PC-3 (cell line): ENCODE measurements at regions not wholly inside any gene's neighbourhood (a gene's known extent, or its start where the extent isn't known, plus 50 kb on each side); places are given as distances from the start of the nearest gene placed in this dataset.
A peak's percentile ranks its signal among the peaks of the same experiment; 100 is the strongest.
"Not testable (repeated sequence)": the region's sequence is repeated elsewhere in the genome, so short reads cannot be mapped to it uniquely, and the experiment has no call there.

Source experiments
- ATAC-seq: fragments of 200-7000 bp; cut with Tn5 transposase; 2 replicates; pipeline ENCODE4 v1.9.1; 2020; ENCODE audit warnings: mild to moderate bottlenecking, moderate library complexity
- BruUV-seq: library from RNA; stranded (reverse); fragments of 400-500 nt; replicated peaks from 2 replicates; lab custom pipeline; 2021; lab: Mats Ljungman, UMichigan
- CTCF ChIA-PET: fragments of 300-600 bp; sonication (Branson Sonifier 250); formaldehyde crosslinking; loops from one replicate; lab custom pipeline; 2022; ENCODE audit warnings: antibody characterized with exemption; lab: Charles Lee
- POLR2A ChIA-PET: fragments of 300-600 bp; sonication (Branson Sonifier 250); formaldehyde crosslinking; loops from one replicate; lab custom pipeline; 2022; ENCODE audit warnings: antibody characterized with exemption; ENCODE audit not compliant: unreplicated experiment; lab: Charles Lee
- DNase-seq: peaks from one replicate; pipeline ENCODE4 v3.0.0-alpha.2; 2015
- H2AFZ ChIP-seq: fragments of 300-600 bp; sonication (generic); 2 replicates; pipeline ENCODE4 v1.6.0; 2016; ENCODE audit warnings: antibody characterized with exemption, low read length
- H3F3A ChIP-seq: fragments of 300-600 bp; sonication (generic); one replicate; pipeline ENCODE4 v1.6.0; 2017; ENCODE audit warnings: antibody characterized with exemption, low read length, control low read depth, mild to moderate bottlenecking; ENCODE audit not compliant: unreplicated experiment
- H3K27ac ChIP-seq: fragments of 300-600 bp; sonication (generic); 2 replicates; pipeline ENCODE4 v1.5.1; 2016; ENCODE audit warnings: mild to moderate bottlenecking, low read length
- H3K27me3 ChIP-seq: fragments of 300-600 bp; sonication (generic); 2 replicates; pipeline ENCODE4 v1.6.1; 2016; ENCODE audit warnings: low read length, mixed read lengths
- H3K36me3 ChIP-seq: fragments of 300-600 bp; sonication (generic); 2 replicates; pipeline ENCODE4 v1.6.1; 2016; ENCODE audit warnings: low read depth, mixed run types, low read length, mixed read lengths
- H3K4me1 ChIP-seq: fragments of 300-600 bp; sonication (generic); 2 replicates; pipeline ENCODE4 v1.5.1; 2016; ENCODE audit warnings: low read length; ENCODE audit not compliant: insufficient read depth
- H3K4me2 ChIP-seq: fragments of 300-600 bp; sonication (generic); 2 replicates; pipeline ENCODE4 v1.6.0; 2016; ENCODE audit warnings: low read length
- H3K4me3 ChIP-seq: fragments of 300-600 bp; sonication (generic); 2 replicates; pipeline ENCODE4 v1.5.1; 2016; ENCODE audit warnings: mild to moderate bottlenecking, low read length, mixed read lengths
- H3K79me2 ChIP-seq: fragments of 300-600 bp; sonication (generic); 2 replicates; pipeline ENCODE4 v1.6.1; 2017; ENCODE audit warnings: low read length, mixed read lengths
- H3K9ac ChIP-seq: fragments of 300-600 bp; sonication (generic); 2 replicates; pipeline ENCODE4 v1.6.0; 2016; ENCODE audit warnings: mild to moderate bottlenecking, low read length
- H3K9me2 ChIP-seq: fragments of 300-600 bp; sonication (generic); replicated peaks from 2 replicates; pipeline ENCODE4 v1.6.1; 2016; ENCODE audit warnings: mixed run types, low read length, mixed read lengths
- H3K9me3 ChIP-seq: fragments of 300-600 bp; sonication (generic); 2 replicates; pipeline ENCODE4 v1.6.1; 2016; ENCODE audit warnings: low read length, mixed read lengths
- H4K20me1 ChIP-seq: fragments of 300-600 bp; sonication (generic); 2 replicates; pipeline ENCODE4 v1.6.1; 2016; ENCODE audit warnings: low read length, mixed read lengths
- CTCF ChIP-seq: fragments of 300-600 bp; sonication (generic); conservative IDR thresholded peaks from 2 replicates; pipeline ENCODE4 v1.5.1; 2017; ENCODE audit warnings: antibody characterized with exemption, low read depth, mild to moderate bottlenecking, low read length
- EZH2 ChIP-seq: fragments of 300-600 bp; sonication (generic); IDR thresholded peaks from one replicate; pipeline ENCODE4 v1.6.1; 2017; ENCODE audit warnings: antibody characterized with exemption, mild to moderate bottlenecking, low read length; ENCODE audit not compliant: unreplicated experiment
- EZH2phosphoT487 ChIP-seq: fragments of 300-600 bp; sonication (generic); IDR thresholded peaks from 2 replicates; pipeline ENCODE4 v1.6.1; 2018; ENCODE audit warnings: mild to moderate bottlenecking, antibody characterized with exemption, low read length, borderline replicate concordance
- intact Hi-C: fragments of 100-400 bp; cut with micrococcal nuclease; formaldehyde crosslinking; loops from 2 replicates; pipeline ENCODE4 v1.9.0; 2023

GRCh38 chr3:34678575-34678974 lies 880.1 kb downstream of the PDCD6IP start:
- BruUV-seq, result no TSS peak
- H3K9ac ChIP-seq, result no peak overlapping the region
- no peaks in the 10 kb centered on the region for H3K9me3 ChIP-seq
- H3K4me2 ChIP-seq, result no peak overlapping the region
- intact Hi-C loops, result no loop called here
- no peak overlapping the region for H2AFZ ChIP-seq
- H3F3A ChIP-seq, result no peaks in the 10 kb centered on the region
- no peaks in the 10 kb centered on the region for H3K36me3 ChIP-seq
- no peaks in the 10 kb centered on the region for H3K9me2 ChIP-seq
- no peak overlapping the region for H3K4me3 ChIP-seq
- no peaks in the 10 kb centered on the region for H3K79me2 ChIP-seq
- ATAC-seq (no peak), DNase-seq (no peak)
- no peaks in the 10 kb centered on the region for H4K20me1 ChIP-seq
- ChIA-PET CTCF (no interaction called here), POLR2A (no interaction called here)
- no peaks in the 10 kb centered on the region for H3K27me3 ChIP-seq
- no peaks in the 10 kb centered on the region for H3K4me1 ChIP-seq
- H3K27ac ChIP-seq, result no peak overlapping the region
- no peak for TF ChIP-seq EZH2phosphoT487
- TF ChIP-seq CTCF, result no peak
- no peak for TF ChIP-seq EZH2

- BruUV-seq, H3K4me1 ChIP-seq, H3K9ac ChIP-seq, H2AFZ ChIP-seq, H3K27ac ChIP-seq, POLR2A ChIA-PET, CTCF ChIA-PET, H3K36me3 ChIP-seq, H3F3A ChIP-seq, H3K27me3 ChIP-seq, H3K4me2 ChIP-seq, ATAC-seq, DNase-seq, H4K20me1 ChIP-seq, intact Hi-C loops, H3K79me2 ChIP-seq, H3K9me3 ChIP-seq, H3K9me2 ChIP-seq, H3K4me3 ChIP-seq: not testable (repeated sequence)
Measured at GRCh38 chr3:34679055-34679454, 880.6 kb downstream of the PDCD6IP start.

GRCh38 chr3:34683851-34684250 lies 885.4 kb downstream of the PDCD6IP start:
- Histone ChIP-seq H3K9ac (no peak overlapping the region), H3K4me3 (no peak overlapping the region), H3K36me3 (no peaks in the 10 kb centered on the region), H3K79me2 (no peaks in the 10 kb centered on the region), H3F3A (no peaks in the 10 kb centered on the region), H3K27me3 (no peaks in the 10 kb centered on the region), H4K20me1 (no peaks in the 10 kb centered on the region), H3K4me1 (no peaks in the 10 kb centered on the region), H3K9me3 (no peaks in the 10 kb centered on the region), H3K4me2 (no peak overlapping the region), H2AFZ (no peak overlapping the region), H3K27ac (no peak overlapping the region), H3K9me2 (no peaks in the 10 kb centered on the region)
- BruUV-seq, result no TSS peak
- POLR2A ChIA-PET, result interaction anchor here (0.7 kb wide), 1 partner anchor 794 kb away, joined by 4 read pairs; no protein-coding TSS in a partner anchor
- DNase-seq (peak; percentile 71), ATAC-seq (peak; percentile 93)
- CTCF ChIA-PET, result interaction anchor here (0.5 to 1.9 kb wide), 8 partner anchors 9 to 800 kb away, joined by 3 to 23 read pairs (median 4); no protein-coding TSS in a partner anchor
- intact Hi-C loops, result loop anchor here (1.0 kb wide), 3 partner anchors 424 to 801 kb away; no protein-coding TSS in a partner anchor
- no peak for TF ChIP-seq EZH2phosphoT487
- TF ChIP-seq EZH2, result no peak
- peak; percentile 75 for TF ChIP-seq CTCF
